ENCODE measurements at regions not wholly inside any gene's neighbourhood (a gene's known extent, or its start where the extent isn't known, plus 50 kb on each side); places are given as distances from the start of the nearest gene placed in this dataset.

DNA sequence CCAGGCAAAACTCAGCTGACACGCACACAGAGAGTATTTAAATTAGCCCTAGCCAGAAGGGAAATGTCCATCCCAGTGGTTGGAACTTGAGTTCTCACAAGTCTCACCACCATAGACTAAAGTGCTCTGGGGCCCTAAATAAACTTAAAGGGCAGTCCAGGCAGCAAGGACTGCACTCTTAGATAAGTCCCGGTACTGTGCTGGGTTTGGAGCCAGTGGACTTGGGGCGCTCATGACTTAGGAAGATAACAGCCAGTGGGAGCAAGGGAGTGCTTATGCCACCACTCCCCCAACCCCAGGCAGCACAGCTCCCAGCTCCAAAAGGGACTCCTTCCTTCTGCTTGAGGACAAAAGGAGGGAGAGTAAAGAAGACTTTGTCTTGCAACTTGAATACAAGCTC lies 319.5 kb upstream of the GPR149 start:
- no peak for DNase-seq (ENCODE audit: low read depth)
- TF ChIP-seq, protein P1, sequence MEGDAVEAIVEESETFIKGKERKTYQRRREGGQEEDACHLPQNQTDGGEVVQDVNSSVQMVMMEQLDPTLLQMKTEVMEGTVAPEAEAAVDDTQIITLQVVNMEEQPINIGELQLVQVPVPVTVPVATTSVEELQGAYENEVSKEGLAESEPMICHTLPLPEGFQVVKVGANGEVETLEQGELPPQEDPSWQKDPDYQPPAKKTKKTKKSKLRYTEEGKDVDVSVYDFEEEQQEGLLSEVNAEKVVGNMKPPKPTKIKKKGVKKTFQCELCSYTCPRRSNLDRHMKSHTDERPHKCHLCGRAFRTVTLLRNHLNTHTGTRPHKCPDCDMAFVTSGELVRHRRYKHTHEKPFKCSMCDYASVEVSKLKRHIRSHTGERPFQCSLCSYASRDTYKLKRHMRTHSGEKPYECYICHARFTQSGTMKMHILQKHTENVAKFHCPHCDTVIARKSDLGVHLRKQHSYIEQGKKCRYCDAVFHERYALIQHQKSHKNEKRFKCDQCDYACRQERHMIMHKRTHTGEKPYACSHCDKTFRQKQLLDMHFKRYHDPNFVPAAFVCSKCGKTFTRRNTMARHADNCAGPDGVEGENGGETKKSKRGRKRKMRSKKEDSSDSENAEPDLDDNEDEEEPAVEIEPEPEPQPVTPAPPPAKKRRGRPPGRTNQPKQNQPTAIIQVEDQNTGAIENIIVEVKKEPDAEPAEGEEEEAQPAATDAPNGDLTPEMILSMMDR (IDR thresholded peaks at IDR 0.05; ENCODE audit: control insufficient read depth, extremely low read depth, insufficient read depth): no peak
- no peak overlapping the region for H3K4me3 ChIP-seq (ENCODE audit: low read depth, low read length)

DNA sequence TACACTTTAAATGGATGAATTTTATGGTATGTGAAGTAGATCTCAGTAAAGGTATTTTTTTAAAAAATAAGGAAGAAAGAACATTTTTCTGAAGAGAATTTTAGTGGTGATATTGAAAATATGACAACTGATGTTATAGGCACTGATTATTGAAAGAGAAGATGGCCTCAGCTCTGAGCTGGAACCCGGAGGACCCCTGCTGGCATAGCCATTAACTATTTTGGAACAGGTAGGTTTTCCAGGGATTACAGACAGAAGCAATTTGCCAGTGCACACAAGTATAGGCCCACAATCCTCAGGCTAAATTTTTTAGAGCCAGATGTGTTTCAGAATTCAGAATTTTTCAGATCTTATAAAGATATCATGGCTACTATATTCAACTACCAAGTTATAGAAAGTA lies 315.9 kb upstream of the GPR149 start:
- TF ChIP-seq, protein P1 (IDR thresholded peaks at IDR 0.05; ENCODE audit: control insufficient read depth, extremely low read depth, insufficient read depth): peak; percentile 55
- no peak for DNase-seq (ENCODE audit: low read depth)
- no peak overlapping the region for H3K4me3 ChIP-seq (ENCODE audit: low read depth, low read length)

DNA sequence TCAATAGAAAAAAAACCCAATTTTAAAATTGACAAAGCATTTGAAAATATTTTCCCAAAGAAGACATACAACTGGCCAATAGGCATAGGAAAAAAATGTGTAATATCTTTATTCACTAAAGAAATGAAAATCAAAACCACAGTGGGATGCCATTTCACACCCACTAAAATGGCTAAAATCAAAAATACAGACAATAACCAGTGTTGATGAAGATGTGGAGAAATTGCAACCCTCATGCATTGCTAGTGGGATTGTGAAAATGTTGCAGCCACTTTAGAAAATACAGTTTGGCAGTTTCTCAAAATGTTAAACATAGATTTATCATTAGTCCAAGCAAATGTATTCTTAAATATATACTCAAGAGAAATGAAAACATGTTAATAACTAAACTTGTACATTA lies 315.1 kb upstream of the GPR149 start:
- H3K4me3 ChIP-seq (ENCODE audit: low read depth, low read length): no peak overlapping the region
- DNase-seq (ENCODE audit: low read depth): no peak
- TF ChIP-seq, protein P1 (IDR thresholded peaks at IDR 0.05; ENCODE audit: control insufficient read depth, extremely low read depth, insufficient read depth): no peak

DNA sequence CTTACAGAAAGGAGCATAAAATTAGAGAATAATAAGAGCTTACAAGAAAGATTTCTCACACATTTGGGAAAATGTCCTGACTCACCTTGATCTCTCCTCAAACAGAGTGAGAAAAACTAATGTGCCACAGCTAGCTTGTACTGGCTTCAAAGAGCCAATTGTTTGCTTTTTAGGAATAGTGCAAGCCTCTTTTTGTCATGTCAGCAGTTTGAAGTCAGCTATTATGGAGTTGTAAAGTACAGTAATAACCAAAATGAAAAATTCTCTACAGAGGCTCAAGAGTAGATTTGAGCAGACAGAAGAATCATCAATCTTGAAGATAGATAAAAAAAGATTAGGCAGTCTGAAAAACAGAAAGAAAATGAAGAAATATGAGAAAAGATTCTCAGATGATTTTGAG lies 313.4 kb upstream of the GPR149 start:
- H3K4me3 ChIP-seq (ENCODE audit: low read depth, low read length): no peak overlapping the region
- no peak for DNase-seq (ENCODE audit: low read depth)
- TF ChIP-seq, protein P1 (IDR thresholded peaks at IDR 0.05; ENCODE audit: control insufficient read depth, extremely low read depth, insufficient read depth): no peak

DNA sequence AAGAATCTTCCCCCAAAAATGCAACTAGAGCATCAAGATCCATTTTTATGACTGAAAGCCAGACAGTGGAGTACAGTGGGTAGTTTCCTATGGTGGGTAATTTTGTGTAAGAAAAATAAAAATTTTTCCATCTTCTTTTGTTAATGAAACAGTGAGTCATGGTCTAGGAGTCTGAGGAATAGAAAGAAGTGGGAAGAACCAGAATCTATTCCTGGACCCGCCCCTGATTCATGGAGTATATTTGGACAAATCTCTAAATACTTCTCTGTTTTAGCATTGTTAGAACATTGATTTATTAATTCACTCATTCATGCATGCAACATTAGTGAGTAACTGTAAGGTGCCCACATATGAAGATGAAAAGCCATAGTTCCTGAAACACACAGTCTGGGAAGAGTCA lies 304.5 kb upstream of the GPR149 start:
- no peak for DNase-seq (ENCODE audit: low read depth)

DNA sequence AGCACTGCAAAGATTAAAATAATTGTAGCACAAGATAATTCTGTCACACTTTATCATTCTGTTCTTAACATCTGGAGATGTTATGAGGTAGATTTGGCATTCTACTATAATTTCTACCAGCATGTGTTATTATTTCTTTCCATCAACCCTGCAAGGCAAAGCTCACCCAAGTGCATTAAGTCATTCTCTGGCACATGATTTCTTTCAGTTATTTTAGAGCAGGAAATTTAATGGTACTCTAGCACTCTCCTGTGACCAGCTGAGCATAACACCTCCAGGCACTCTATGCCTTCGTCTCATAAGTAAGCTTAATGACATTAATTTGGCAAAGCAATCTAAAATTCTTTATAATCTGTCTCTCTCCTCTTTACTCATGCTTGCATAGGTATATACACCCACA lies 300.2 kb upstream of the GPR149 start:
- TF ChIP-seq, protein P1 (IDR thresholded peaks at IDR 0.05; ENCODE audit: control insufficient read depth, extremely low read depth, insufficient read depth): peak; percentile 74
- H3K4me3 ChIP-seq (ENCODE audit: low read depth, low read length): no peak overlapping the region
- no peak for DNase-seq (ENCODE audit: low read depth)

More for the DNA sequence above, 304.5 kb upstream of the GPR149 start:
- TF ChIP-seq, protein P1 (IDR thresholded peaks at IDR 0.05; ENCODE audit: control insufficient read depth, extremely low read depth, insufficient read depth): no peak
- no peak overlapping the region for H3K4me3 ChIP-seq (ENCODE audit: low read depth, low read length)

DNA sequence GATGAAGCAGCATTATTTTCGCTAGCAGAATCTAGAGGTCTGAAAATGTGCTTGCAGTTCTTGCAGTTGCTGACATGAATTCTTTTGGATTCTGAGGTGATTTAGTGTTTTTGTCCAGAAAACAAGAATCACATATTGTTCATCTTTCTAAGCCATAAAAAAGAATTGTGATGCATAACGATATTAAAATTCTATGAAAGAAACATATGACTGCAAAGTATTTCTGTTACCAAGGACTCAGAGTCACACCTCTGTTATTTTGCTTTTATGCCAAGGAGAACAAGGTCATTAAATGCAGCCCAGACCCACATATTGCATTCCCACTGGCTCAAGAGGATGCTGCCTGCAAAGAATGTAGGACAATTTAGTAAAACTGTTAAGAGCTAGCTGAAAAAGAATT lies 299.8 kb upstream of the GPR149 start:
- H3K4me3 ChIP-seq (ENCODE audit: low read depth, low read length): no peak overlapping the region
- TF ChIP-seq, protein P1 (IDR thresholded peaks at IDR 0.05; ENCODE audit: control insufficient read depth, extremely low read depth, insufficient read depth): no peak
- no peak for DNase-seq (ENCODE audit: low read depth)

Measured in LNCaP clone FGC (cell line).